ENCODE measurements at regions not wholly inside any gene's neighbourhood (a gene's known extent, or its start where the extent isn't known, plus 50 kb on each side); places are given as distances from the start of the nearest gene placed in this dataset.

- Mint-ChIP-seq H3K27ac (no peak overlapping the region), H3K27me3 (ENCODE audit: low read depth) (peaks cover 7% of the 10 kb centered on the region), H3K36me3 (ENCODE audit: low read depth) (no peaks in the 10 kb centered on the region), H3K4me1 (ENCODE audit: low read depth) (no peaks in the 10 kb centered on the region), H3K4me3 (no peak overlapping the region), H3K9me3 (ENCODE audit: insufficient read depth) (no peaks in the 10 kb centered on the region)
- POLR2A ChIA-PET: no interaction called here
- DNase-seq: no peak
- CTCF ChIA-PET: no interaction called here
- ATAC-seq: no peak
Observed at GRCh38 chr5:171659896-171660295, 125.7 kb upstream of the SMIM23 start.

- Mint-ChIP-seq H3K9me3 (ENCODE audit: insufficient read depth) (no peaks in the 10 kb centered on the region), H3K36me3 (ENCODE audit: low read depth) (no peaks in the 10 kb centered on the region), H3K27me3 (ENCODE audit: low read depth) (peaks cover 4% of the 10 kb centered on the region), H3K4me3 (no peak overlapping the region), H3K4me1 (ENCODE audit: low read depth) (no peaks in the 10 kb centered on the region), H3K27ac (no peak overlapping the region)
- CTCF ChIA-PET: no interaction called here
- POLR2A ChIA-PET: no interaction called here
- peak; percentile 44 for ATAC-seq
- no peak for DNase-seq
Observed at GRCh38 chr5:171660434-171660833, 125.2 kb upstream of the SMIM23 start.

- Mint-ChIP-seq H3K4me1 (ENCODE audit: low read depth) (no peaks in the 10 kb centered on the region), H3K9me3 (ENCODE audit: insufficient read depth) (no peaks in the 10 kb centered on the region), H3K27ac (no peak overlapping the region), H3K4me3 (no peak overlapping the region), H3K27me3 (ENCODE audit: low read depth) (peaks cover 4% of the 10 kb centered on the region), H3K36me3 (ENCODE audit: low read depth) (no peaks in the 10 kb centered on the region)
- no peak for DNase-seq
- POLR2A ChIA-PET: no interaction called here
- no peak for ATAC-seq
- CTCF ChIA-PET: no interaction called here
Observed at GRCh38 chr5:171661143-171661542, 124.5 kb upstream of the SMIM23 start.

- Mint-ChIP-seq H3K4me1 (ENCODE audit: low read depth) (no peaks in the 10 kb centered on the region), H3K4me3 (no peak overlapping the region), H3K36me3 (ENCODE audit: low read depth) (no peaks in the 10 kb centered on the region), H3K27ac (no peak overlapping the region), H3K9me3 (ENCODE audit: insufficient read depth) (no peaks in the 10 kb centered on the region), H3K27me3 (ENCODE audit: low read depth) (peaks cover 2% of the 10 kb centered on the region)
- POLR2A ChIA-PET: interaction anchor here (0.6 kb wide), 1 partner anchor 504 kb away, joined by 3 read pairs; no protein-coding TSS in a partner anchor
- no peak for ATAC-seq
- DNase-seq: no peak
- CTCF ChIA-PET: no interaction called here
Observed at GRCh38 chr5:171663311-171664085, 122.1 kb upstream of the SMIM23 start.

- POLR2A ChIA-PET: no interaction called here
- no peak overlapping the region for H3K27ac Mint-ChIP-seq
- DNase-seq (no peak), ATAC-seq (no peak)
- H3K4me3 Mint-ChIP-seq: no peak overlapping the region
- no peaks in the 10 kb centered on the region for H3K36me3 Mint-ChIP-seq (ENCODE audit: low read depth)
- no peaks in the 10 kb centered on the region for H3K27me3 Mint-ChIP-seq (ENCODE audit: low read depth)
- H3K4me1 Mint-ChIP-seq (ENCODE audit: low read depth): no peaks in the 10 kb centered on the region
- CTCF ChIA-PET: no interaction called here
- no peaks in the 10 kb centered on the region for H3K9me3 Mint-ChIP-seq (ENCODE audit: insufficient read depth)
Observed at GRCh38 chr5:171664489-171664888, 121.1 kb upstream of the SMIM23 start.

GRCh38 chr5:171666815-171667214, 118.8 kb upstream of the SMIM23 start:
- no peak overlapping the region for H3K4me3 Mint-ChIP-seq
- POLR2A ChIA-PET: no interaction called here
- CTCF ChIA-PET: no interaction called here
- H3K36me3 Mint-ChIP-seq (ENCODE audit: low read depth): no peaks in the 10 kb centered on the region
- ATAC-seq (no peak), DNase-seq (no peak)
- H3K27ac Mint-ChIP-seq: no peak overlapping the region
- no peaks in the 10 kb centered on the region for H3K9me3 Mint-ChIP-seq (ENCODE audit: insufficient read depth)
- no peaks in the 10 kb centered on the region for H3K4me1 Mint-ChIP-seq (ENCODE audit: low read depth)
- peaks cover 2% of the 10 kb centered on the region for H3K27me3 Mint-ChIP-seq (ENCODE audit: low read depth)

- no peak overlapping the region for H3K4me3 Mint-ChIP-seq
- POLR2A ChIA-PET: interaction anchor here (0.7 kb wide), 1 partner anchor 37 kb away, joined by 3 read pairs; no protein-coding TSS in a partner anchor
- CTCF ChIA-PET: no interaction called here
- no peaks in the 10 kb centered on the region for H3K36me3 Mint-ChIP-seq (ENCODE audit: low read depth)
- H3K9me3 Mint-ChIP-seq (ENCODE audit: insufficient read depth): no peaks in the 10 kb centered on the region
- DNase-seq (no peak), ATAC-seq (no peak)
- peaks cover 2% of the 10 kb centered on the region for H3K27me3 Mint-ChIP-seq (ENCODE audit: low read depth)
- H3K4me1 Mint-ChIP-seq (ENCODE audit: low read depth): no peaks in the 10 kb centered on the region
- H3K27ac Mint-ChIP-seq: no peak overlapping the region
Observed at GRCh38 chr5:171667341-171668096, 118.1 kb upstream of the SMIM23 start.

- ChIA-PET CTCF (no interaction called here), POLR2A (interaction anchor here (0.7 kb wide), 1 partner anchor 37 kb away, joined by 3 read pairs; no protein-coding TSS in a partner anchor)
- Mint-ChIP-seq H3K9me3 (ENCODE audit: insufficient read depth) (no peaks in the 10 kb centered on the region), H3K4me1 (ENCODE audit: low read depth) (no peaks in the 10 kb centered on the region), H3K4me3 (no peak overlapping the region), H3K27me3 (ENCODE audit: low read depth) (peaks cover 2% of the 10 kb centered on the region), H3K36me3 (ENCODE audit: low read depth) (no peaks in the 10 kb centered on the region), H3K27ac (no peak overlapping the region)
- DNase-seq: no peak
- ATAC-seq: no peak
Observed at GRCh38 chr5:171668097-171668412, 117.6 kb upstream of the SMIM23 start.

- ChIA-PET CTCF (interaction anchor here (1.1 kb wide), 1 partner anchor 11 kb away, joined by 3 read pairs; no protein-coding TSS in a partner anchor), POLR2A (no interaction called here)
- H3K4me1 Mint-ChIP-seq (ENCODE audit: low read depth): no peaks in the 10 kb centered on the region
- no peak overlapping the region for H3K4me3 Mint-ChIP-seq
- DNase-seq: no peak
- no peak overlapping the region for H3K27ac Mint-ChIP-seq
- H3K9me3 Mint-ChIP-seq (ENCODE audit: insufficient read depth): no peaks in the 10 kb centered on the region
- no peaks in the 10 kb centered on the region for H3K36me3 Mint-ChIP-seq (ENCODE audit: low read depth)
- peaks cover 5% of the 10 kb centered on the region for H3K27me3 Mint-ChIP-seq (ENCODE audit: low read depth)
- no peak for ATAC-seq
Observed at GRCh38 chr5:171669571-171669970, 116.0 kb upstream of the SMIM23 start.

GRCh38 chr5:171672556-171672955, 113.1 kb upstream of the SMIM23 start:
- no peak for DNase-seq
- H3K27me3 Mint-ChIP-seq (ENCODE audit: low read depth): peaks cover 8% of the 10 kb centered on the region
- ChIA-PET CTCF (no interaction called here), POLR2A (no interaction called here)
- no peak for ATAC-seq
- H3K27ac Mint-ChIP-seq: no peak overlapping the region
- no peak overlapping the region for H3K4me3 Mint-ChIP-seq
- no peaks in the 10 kb centered on the region for H3K4me1 Mint-ChIP-seq (ENCODE audit: low read depth)
- H3K9me3 Mint-ChIP-seq (ENCODE audit: insufficient read depth): no peaks in the 10 kb centered on the region
- no peaks in the 10 kb centered on the region for H3K36me3 Mint-ChIP-seq (ENCODE audit: low read depth)

GRCh38 chr5:171673328-171673727, 112.3 kb upstream of the SMIM23 start:
- ChIA-PET POLR2A (no interaction called here), CTCF (no interaction called here)
- DNase-seq (no peak), ATAC-seq (no peak)
- H3K27ac Mint-ChIP-seq: no peak overlapping the region
- H3K4me1 Mint-ChIP-seq (ENCODE audit: low read depth): no peaks in the 10 kb centered on the region
- no peaks in the 10 kb centered on the region for H3K36me3 Mint-ChIP-seq (ENCODE audit: low read depth)
- H3K9me3 Mint-ChIP-seq (ENCODE audit: insufficient read depth): no peaks in the 10 kb centered on the region
- no peak overlapping the region for H3K4me3 Mint-ChIP-seq
- H3K27me3 Mint-ChIP-seq (ENCODE audit: low read depth): peaks cover 8% of the 10 kb centered on the region

- Mint-ChIP-seq H3K36me3 (ENCODE audit: low read depth) (no peaks in the 10 kb centered on the region), H3K9me3 (ENCODE audit: insufficient read depth) (no peaks in the 10 kb centered on the region), H3K27me3 (ENCODE audit: low read depth) (peaks cover 8% of the 10 kb centered on the region), H3K27ac (no peak overlapping the region), H3K4me3 (no peak overlapping the region), H3K4me1 (ENCODE audit: low read depth) (no peaks in the 10 kb centered on the region)
- POLR2A ChIA-PET: no interaction called here
- no peak for DNase-seq
- no peak for ATAC-seq
- CTCF ChIA-PET: no interaction called here
Observed at GRCh38 chr5:171673840-171674239, 111.8 kb upstream of the SMIM23 start.

Measured in activated CD8-positive, alpha-beta T cell treated with anti-CD3 and anti-CD28 coated beads, Interleukin-2, amount 10 ng/mL, durations not matched to agents 7 days and 5 days (primary cell).